ENCODE measurements at regions not wholly inside any gene's neighbourhood (a gene's known extent, or its start where the extent isn't known, plus 50 kb on each side); places are given as distances from the start of the nearest gene placed in this dataset.
A peak's percentile ranks its signal among the peaks of the same experiment; 100 is the strongest.

DNA sequence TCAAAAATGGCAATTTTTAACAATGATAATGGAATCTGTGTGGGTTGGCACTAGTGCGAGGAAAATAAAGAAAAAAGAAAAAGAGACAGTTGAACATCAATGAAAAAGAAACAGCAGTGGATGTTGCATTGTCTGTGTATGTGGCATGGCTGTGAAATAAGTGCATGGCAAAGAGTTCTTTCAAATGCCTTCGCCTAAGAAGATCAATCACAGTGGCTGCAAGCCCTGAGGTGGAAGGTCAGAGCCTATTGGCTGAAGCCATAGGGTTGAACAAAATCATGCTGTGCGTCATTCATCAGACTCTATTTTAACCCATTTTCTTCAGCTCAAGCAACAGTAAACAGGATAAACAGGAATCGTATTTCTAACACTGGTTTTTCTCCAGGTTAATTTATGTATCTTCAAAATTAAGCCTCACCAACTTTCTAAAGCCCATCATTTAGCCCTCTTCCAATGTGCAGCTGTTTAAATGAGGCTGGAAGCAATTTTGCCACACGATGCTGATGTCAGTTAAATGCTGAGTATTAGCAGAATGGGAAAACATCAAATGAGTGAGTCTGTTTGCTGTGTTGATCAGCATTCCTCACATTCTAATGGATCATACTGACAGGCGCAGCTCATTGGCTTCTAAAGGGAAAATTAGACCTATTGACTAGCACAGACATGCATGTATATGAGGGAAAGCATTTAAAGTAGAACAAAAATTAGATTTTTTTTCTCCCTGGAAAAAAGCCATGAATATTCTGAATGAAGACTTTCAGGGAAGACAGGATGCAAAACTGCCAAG is 955.9 kb upstream of the EYS start:
- DNase-seq: no peak

GRCh38 chr6:66662196-66662595 is 955.2 kb upstream of the EYS start:
- peak; percentile 61 for DNase-seq

DNA sequence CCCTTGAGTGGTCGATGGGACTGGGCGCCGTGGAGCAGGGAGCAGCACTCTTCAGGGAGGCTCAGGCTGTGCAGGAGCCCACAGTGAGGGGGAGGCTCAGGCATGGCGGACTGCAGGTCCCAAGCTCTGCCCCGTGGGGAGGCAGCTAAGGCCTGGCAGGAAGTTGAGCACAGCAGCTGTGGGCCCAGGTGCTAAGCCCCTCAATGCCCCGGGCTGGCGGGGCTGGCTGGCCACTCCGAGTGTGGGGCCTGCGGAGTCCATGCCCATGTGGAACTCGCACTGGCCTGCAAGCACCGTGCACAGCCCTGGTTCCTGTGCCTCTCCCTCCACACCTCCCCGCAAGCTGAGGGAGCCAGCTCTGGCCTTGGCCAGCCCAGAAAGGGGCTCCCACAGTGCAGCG is 948.4 kb upstream of the EYS start:
- DNase-seq: no peak

- DNase-seq: no peak
Measured at GRCh38 chr6:66638518-66638917, 931.5 kb upstream of the EYS start.

- DNase-seq: no peak
Measured at GRCh38 chr6:66638099-66638498, 931.1 kb upstream of the EYS start.

GRCh38 chr6:66628917-66629316 is 921.9 kb upstream of the EYS start:
- DNase-seq: no peak

GRCh38 chr6:66623050-66623449 is 916.0 kb upstream of the EYS start:
- DNase-seq: no peak

GRCh38 chr6:66605971-66606370 is 898.9 kb upstream of the EYS start:
- DNase-seq: peak; percentile 27

- no peak for DNase-seq
Measured at GRCh38 chr6:66605011-66605410, 898.0 kb upstream of the EYS start.

GRCh38 chr6:66599541-66599940 is 892.5 kb upstream of the EYS start:
- no peak for DNase-seq

GRCh38 chr6:66578362-66578761 is 871.3 kb upstream of the EYS start:
- DNase-seq: no peak

GRCh38 chr6:66568271-66568670 is 861.2 kb upstream of the EYS start:
- DNase-seq: peak; percentile 55

GRCh38 chr6:66561479-66561878 is 854.5 kb upstream of the EYS start:
- DNase-seq: no peak

- DNase-seq: peak; percentile 69
Measured at GRCh38 chr6:66558189-66558588, 851.2 kb upstream of the EYS start.

DNA sequence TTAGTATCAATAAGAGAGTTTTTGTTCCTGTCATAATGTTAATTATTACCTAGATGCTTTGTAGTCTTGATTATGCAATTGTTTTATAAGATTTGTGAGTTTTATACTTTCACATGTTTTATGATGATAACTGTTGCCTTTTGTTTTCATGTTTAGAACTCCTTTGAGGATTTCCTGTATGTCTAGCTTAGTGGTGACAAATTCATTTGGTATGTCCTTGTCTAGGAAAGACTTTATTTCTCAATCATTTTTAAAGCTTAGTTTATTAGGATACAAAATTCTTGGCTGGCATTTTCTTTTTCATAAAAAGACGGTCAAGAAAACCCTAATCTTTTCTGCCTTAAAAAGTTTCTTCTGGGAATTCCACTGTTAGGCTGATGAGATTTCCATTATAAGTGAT is 849.9 kb upstream of the EYS start:
- no peak for DNase-seq

- DNase-seq: no peak
Measured at GRCh38 chr6:66555082-66555481, 848.1 kb upstream of the EYS start.

DNA sequence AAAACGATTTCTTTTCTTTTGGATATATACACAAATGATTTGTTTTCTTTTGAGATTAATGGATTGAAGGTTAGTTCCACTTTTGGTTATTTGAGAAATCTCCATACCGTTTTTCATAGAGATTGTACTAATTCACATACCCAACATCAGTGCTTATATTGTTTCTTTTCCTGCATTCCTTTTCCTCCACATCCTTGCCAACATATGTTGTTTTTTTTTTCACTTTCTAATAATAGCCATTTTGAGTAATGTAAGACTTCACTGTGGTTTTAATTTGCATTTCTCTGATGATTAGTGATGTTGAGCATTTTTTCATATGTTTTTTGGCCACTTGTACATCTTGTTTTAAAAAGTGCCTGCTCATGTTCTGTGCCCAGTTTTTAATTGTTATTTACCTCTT is 846.4 kb upstream of the EYS start:
- DNase-seq: no peak

DNA sequence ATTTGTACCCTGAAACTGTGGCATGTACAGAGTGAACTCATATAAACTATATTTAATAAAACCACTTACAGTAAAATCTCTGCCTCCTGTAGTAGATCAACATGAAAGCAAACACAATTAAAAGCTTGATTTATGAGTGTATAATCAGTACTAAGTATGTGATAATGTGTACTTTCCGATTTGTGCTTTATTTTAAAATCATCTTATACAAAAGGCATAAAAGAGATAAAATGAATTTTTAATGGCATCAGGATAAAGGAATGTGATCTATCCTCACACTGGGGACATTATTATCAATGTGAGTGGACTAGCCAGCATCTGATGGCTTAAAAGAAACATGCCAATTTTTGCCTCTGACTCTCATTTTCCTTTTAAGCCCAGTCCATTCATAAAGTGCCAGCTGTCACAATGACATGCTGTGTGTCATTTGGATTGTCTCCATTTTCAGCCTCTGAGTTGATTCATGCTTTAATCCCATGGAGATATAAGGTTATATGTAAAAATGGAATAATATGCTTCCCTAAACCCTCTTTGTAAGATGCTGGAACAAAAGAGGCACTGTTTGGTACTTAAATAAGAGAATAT is 831.6 kb upstream of the EYS start:
- no peak for DNase-seq

GRCh38 chr6:66533921-66534404 is 826.9 kb upstream of the EYS start:
- peak; percentile 12 for DNase-seq

GRCh38 chr6:66526061-66526460 is 819.0 kb upstream of the EYS start:
- no peak for DNase-seq

DNA sequence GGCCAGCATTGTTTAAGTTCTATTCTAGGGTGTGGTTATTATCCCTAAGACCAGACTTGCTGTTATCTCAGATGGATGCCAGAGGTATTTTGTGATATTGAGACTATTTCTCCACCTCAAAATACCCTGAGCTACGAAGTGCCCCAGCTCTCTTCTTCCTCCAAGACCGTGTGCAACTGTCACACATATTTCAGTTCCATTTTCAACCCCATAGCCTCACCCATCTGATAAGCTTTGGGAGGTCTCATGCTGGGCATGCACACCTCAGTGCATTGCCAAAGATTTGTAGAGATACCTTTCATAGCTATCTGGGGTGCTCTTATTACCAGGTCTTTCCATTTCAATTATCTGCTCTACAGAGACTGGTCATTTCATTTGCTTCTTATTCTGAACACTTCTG is 815.8 kb upstream of the EYS start:
- no peak for DNase-seq

GRCh38 chr6:66516377-66516776 is 809.4 kb upstream of the EYS start:
- DNase-seq: no peak

DNA sequence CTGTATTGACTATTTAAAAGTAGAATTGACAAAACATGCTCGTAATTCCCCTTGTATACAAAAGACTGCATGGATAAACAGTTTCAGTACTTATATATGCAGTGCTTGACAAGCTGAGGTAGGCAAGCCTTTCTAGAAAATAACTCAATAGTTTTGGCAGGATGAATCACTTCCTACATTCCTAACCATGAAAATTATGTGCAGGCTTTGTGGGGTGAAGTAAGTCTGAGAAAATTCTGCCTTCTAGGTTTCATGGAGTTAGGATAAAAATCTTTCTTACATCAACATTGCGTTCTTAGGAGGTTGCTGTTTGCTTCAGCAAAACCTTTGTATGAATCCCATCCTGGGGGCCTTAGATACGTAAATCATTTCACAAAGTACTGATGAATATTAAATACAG is 801.4 kb upstream of the EYS start:
- no peak for DNase-seq

DNA sequence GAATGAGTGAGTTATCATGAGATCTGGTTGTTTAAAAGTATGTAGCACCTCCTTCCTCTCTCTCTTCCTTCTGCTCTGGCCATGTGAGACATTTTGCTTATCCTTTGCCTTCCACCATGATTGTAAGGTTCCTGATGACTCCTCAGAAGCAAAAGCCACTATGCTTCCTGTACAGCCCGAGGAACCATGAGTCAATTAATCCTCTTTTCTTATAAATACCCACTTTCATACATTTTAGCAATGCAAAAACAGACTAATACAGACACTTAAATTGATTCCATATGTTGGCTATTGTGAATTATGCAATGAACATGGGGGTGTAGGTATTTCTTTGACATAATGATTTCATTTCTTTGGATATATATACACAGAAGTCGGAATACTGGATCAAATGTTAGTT is 792.8 kb upstream of the EYS start:
- no peak for DNase-seq

- DNase-seq: peak; percentile 75
Measured at GRCh38 chr6:66496659-66497058, 789.6 kb upstream of the EYS start.

Measured in DMS53 (cell line).